KMS-11 (cell line): ENCODE measurements at regions not wholly inside any gene's neighbourhood (a gene's known extent, or its start where the extent isn't known, plus 50 kb on each side); places are given as distances from the start of the nearest gene placed in this dataset.
A peak's percentile ranks its signal among the peaks of the same experiment; 100 is the strongest.
"Not testable (repeated sequence)": the region's sequence is repeated elsewhere in the genome, so short reads cannot be mapped to it uniquely, and the experiment has no call there.

Experiments used
- H2AFZ ChIP-seq: fragments of 200-600 bp; sonication (generic); 2 replicates; pipeline ENCODE4 v1.6.1; 2016; ENCODE audit warnings: antibody characterized with exemption, mixed run types, low read depth
- H3K27ac ChIP-seq: fragments of 200-600 bp; sonication (generic); 2 replicates; pipeline ENCODE4 v1.6.1; 2016; ENCODE audit warnings: mild to moderate bottlenecking, mixed run types
- H3K27me3 ChIP-seq: fragments of 200-600 bp; sonication (generic); 2 replicates; pipeline ENCODE4 v1.6.1; 2017; ENCODE audit warnings: mild to moderate bottlenecking, low read depth, mixed run types, moderate library complexity; ENCODE audit not compliant: insufficient read depth
- H3K36me3 ChIP-seq: fragments of 200-600 bp; sonication (generic); 2 replicates; pipeline ENCODE4 v1.6.1; 2017; ENCODE audit warnings: mild to moderate bottlenecking, mixed run types; ENCODE audit not compliant: insufficient read depth
- H3K4me1 ChIP-seq: fragments of 200-600 bp; sonication (generic); 2 replicates; pipeline ENCODE4 v1.6.1; 2016; ENCODE audit warnings: mild to moderate bottlenecking, low read depth, mixed run types; ENCODE audit not compliant: poor library complexity, severe bottlenecking
- H3K4me2 ChIP-seq: fragments of 200-600 bp; sonication (generic); 2 replicates; pipeline ENCODE4 v1.7.0; 2016; ENCODE audit warnings: mild to moderate bottlenecking, mixed run types
- H3K4me3 ChIP-seq: fragments of 200-600 bp; sonication (generic); IDR thresholded peaks from 2 replicates; pipeline ENCODE4 v1.6.1; 2017; ENCODE audit warnings: low read depth, low read length, mixed read lengths; ENCODE audit not compliant: insufficient read depth
- H3K79me2 ChIP-seq: fragments of 200-600 bp; sonication (generic); 2 replicates; pipeline ENCODE4 v1.6.1; 2016; ENCODE audit warnings: low read depth, mixed run types; ENCODE audit not compliant: insufficient read depth
- H3K9ac ChIP-seq: fragments of 200-600 bp; sonication (generic); 2 replicates; pipeline ENCODE4 v1.6.1; 2016; ENCODE audit warnings: mild to moderate bottlenecking, mixed run types
- H4K20me1 ChIP-seq: fragments of 200-600 bp; sonication (generic); 2 replicates; pipeline ENCODE4 v1.6.1; 2016; ENCODE audit warnings: mild to moderate bottlenecking, mixed run types; ENCODE audit not compliant: insufficient read depth
- TF ChIP-seq, protein P1 (sequence below): fragments of 200-600 bp; sonication (generic); conservative IDR thresholded peaks from 2 replicates; pipeline ENCODE4 v1.6.1; 2017; ENCODE audit warnings: low read depth, mild to moderate bottlenecking, antibody characterized with exemption, low read length, moderate library complexity, mixed read lengths

DNA sequence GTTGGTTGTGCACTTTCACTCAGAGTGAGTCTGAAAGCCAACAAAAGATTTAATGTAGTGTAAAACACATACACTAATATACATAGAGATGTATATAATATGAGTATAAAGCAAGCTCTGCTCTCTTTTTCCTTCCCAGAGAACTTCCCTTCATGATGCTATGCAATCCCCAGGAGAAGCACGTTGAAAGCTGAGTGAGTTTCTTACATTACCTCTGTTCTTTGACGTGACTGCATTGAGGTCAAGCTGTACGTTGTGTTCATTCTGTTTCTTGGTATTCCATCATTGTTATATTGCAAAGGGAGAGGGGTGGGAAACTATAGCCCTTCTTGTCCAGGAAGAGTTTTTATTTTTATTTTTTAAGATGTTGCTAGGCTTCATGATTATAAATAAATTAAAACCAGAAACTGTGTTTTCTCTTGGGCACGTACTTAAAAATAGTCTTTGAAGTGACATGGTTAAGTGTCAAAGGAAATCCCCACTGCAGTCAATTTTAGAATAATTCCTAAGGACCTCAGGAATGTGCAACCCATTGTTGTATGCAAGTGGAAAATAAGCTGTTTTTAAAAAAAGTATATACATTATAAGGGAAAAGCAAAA lies 651.0 kb downstream of the CD109 start:
- Histone ChIP-seq H3K4me1 (no peaks in the 10 kb centered on the region), H3K27me3 (no peaks in the 10 kb centered on the region), H3K4me2 (no peak overlapping the region), H2AFZ (no peak overlapping the region), H3K9ac (no peak overlapping the region), H3K36me3 (no peaks in the 10 kb centered on the region), H4K20me1 (no peaks in the 10 kb centered on the region), H3K79me2 (no peaks in the 10 kb centered on the region), H3K4me3 (no peak overlapping the region), H3K27ac (no peak overlapping the region)
- TF ChIP-seq, protein P1, sequence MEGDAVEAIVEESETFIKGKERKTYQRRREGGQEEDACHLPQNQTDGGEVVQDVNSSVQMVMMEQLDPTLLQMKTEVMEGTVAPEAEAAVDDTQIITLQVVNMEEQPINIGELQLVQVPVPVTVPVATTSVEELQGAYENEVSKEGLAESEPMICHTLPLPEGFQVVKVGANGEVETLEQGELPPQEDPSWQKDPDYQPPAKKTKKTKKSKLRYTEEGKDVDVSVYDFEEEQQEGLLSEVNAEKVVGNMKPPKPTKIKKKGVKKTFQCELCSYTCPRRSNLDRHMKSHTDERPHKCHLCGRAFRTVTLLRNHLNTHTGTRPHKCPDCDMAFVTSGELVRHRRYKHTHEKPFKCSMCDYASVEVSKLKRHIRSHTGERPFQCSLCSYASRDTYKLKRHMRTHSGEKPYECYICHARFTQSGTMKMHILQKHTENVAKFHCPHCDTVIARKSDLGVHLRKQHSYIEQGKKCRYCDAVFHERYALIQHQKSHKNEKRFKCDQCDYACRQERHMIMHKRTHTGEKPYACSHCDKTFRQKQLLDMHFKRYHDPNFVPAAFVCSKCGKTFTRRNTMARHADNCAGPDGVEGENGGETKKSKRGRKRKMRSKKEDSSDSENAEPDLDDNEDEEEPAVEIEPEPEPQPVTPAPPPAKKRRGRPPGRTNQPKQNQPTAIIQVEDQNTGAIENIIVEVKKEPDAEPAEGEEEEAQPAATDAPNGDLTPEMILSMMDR = no peak

DNA sequence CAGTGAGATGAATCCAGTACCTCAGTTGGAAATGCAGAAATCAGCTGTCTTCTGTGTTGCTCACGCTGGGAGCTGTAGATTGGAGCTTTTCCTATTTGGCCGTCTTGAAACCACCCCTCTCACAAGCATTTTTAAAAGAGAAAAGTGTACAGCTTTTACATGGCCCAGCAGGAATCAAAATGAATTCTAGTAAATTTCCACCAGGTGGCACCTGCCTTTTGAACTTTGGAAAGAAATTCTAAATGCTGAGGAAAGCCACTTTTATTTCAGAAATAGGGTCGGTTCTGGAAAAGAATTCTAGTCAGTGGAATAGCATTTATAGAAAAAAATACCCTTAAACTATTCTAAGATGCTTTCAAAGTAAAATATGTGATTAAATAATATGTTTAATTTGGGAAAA lies 647.8 kb downstream of the CD109 start:
- no peak overlapping the region for H3K4me2 ChIP-seq
- no peak overlapping the region for H3K4me3 ChIP-seq
- H4K20me1 ChIP-seq = no peaks in the 10 kb centered on the region
- H3K4me1 ChIP-seq = no peaks in the 10 kb centered on the region
- no peak overlapping the region for H3K9ac ChIP-seq
- no peaks in the 10 kb centered on the region for H3K36me3 ChIP-seq
- no peak overlapping the region for H2AFZ ChIP-seq
- TF ChIP-seq, protein P1 = no peak; the same call in 1 of the 2 replicates
- no peaks in the 10 kb centered on the region for H3K27me3 ChIP-seq
- no peaks in the 10 kb centered on the region for H3K79me2 ChIP-seq
- H3K27ac ChIP-seq = no peak overlapping the region

DNA sequence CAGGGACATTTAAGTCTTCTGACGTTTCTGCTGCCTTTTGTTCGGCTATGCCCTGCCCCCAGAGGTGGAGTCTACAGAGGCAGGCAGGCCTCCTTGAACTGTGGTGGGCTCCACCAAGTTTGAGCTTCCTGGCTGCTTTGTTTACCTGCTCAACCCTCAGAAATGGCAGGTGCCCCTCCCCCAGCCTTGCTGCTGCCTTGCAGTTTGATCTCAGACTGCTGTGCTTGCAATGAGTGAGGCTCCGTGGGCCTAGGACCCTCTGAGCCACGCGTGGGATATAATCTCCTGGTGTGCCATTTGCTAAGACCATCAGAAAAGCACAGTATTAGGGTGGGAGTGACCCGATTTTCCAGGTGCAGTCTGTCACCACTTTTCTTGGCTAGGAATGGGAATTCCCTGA lies 647.3 kb downstream of the CD109 start:
- H3K79me2 ChIP-seq, H3K27me3 ChIP-seq, H4K20me1 ChIP-seq, H3K27ac ChIP-seq, H3K4me3 ChIP-seq, H3K36me3 ChIP-seq, H3K4me1 ChIP-seq, H3K4me2 ChIP-seq, H3K9ac ChIP-seq, H2AFZ ChIP-seq: not testable (repeated sequence)

DNA sequence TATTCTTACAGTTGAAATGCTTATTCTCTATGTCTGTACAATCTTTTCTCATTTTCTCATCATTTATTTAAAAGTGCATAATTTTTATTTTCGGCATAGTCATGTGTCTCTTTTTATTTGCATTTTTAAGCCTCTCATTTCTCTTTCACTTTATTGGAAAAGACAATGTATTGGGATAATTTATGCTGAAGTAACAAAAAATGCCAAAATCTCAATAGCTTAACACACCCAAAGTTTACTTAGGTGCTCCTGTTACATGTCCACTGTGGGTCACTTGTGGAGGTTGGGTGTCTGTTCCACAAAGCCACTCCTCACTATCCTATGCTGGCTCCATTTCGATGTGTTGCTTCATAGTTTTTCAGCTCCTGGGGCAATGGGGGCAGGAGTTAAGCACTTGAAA lies 638.7 kb downstream of the CD109 start:
- no peaks in the 10 kb centered on the region for H3K27me3 ChIP-seq
- H3K4me2 ChIP-seq = no peak overlapping the region
- TF ChIP-seq, protein P1 = no peak
- H3K79me2 ChIP-seq = no peaks in the 10 kb centered on the region
- H4K20me1 ChIP-seq = no peaks in the 10 kb centered on the region
- H2AFZ ChIP-seq = no peak overlapping the region
- no peak overlapping the region for H3K9ac ChIP-seq
- no peaks in the 10 kb centered on the region for H3K36me3 ChIP-seq
- H3K4me3 ChIP-seq = no peak overlapping the region
- peaks cover 4% of the 10 kb centered on the region for H3K4me1 ChIP-seq
- no peak overlapping the region for H3K27ac ChIP-seq

DNA sequence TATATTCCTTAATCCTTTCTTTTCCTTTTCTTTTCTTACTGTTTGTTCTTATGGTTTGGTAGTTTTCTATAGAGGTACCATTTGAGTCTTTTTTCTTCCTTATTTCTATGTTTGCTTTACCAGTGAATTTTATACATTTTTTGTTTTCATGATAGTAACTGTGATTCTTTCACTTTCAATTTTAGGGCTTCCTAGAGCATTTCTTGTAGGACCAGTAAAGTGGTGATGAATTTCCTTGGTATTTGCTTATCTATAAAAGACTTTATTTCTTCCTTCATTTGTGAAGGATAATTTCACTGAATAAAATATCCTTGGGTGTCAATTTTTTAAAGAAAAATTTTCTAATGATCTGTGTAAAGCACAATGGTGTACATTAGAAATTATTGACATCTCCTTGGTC lies 637.4 kb downstream of the CD109 start:
- no peaks in the 10 kb centered on the region for H3K36me3 ChIP-seq
- no peaks in the 10 kb centered on the region for H3K27me3 ChIP-seq
- no peaks in the 10 kb centered on the region for H3K79me2 ChIP-seq
- TF ChIP-seq, protein P1 = no peak
- no peak overlapping the region for H3K9ac ChIP-seq
- peak overlapping the region; percentile 19; the same call in 1 of the 2 replicates for H2AFZ ChIP-seq
- no peaks in the 10 kb centered on the region for H4K20me1 ChIP-seq
- peak overlapping the region; percentile 31; the same call in 1 of the 2 replicates for H3K4me2 ChIP-seq
- H3K27ac ChIP-seq = no peak overlapping the region
- no peak overlapping the region for H3K4me3 ChIP-seq
- peaks cover 4% of the 10 kb centered on the region for H3K4me1 ChIP-seq
